Activated T-helper 2 cell treated with anti-CD3 and anti-CD28 coated beads, Interferon-gamma antibody, Interleukin-2, Interleukin-4, amounts not matched to agents 10 μg/mL and 5 μg/mL and 100 μg/mL, durations not matched to agents 14 hours and 24 hours and 36 hours (primary cell): ENCODE measurements at regions not wholly inside any gene's neighbourhood (a gene's known extent, or its start where the extent isn't known, plus 50 kb on each side); places are given as distances from the start of the nearest gene placed in this dataset.

ENCODE experiments used
- DNase-seq: peaks from one replicate; pipeline ENCODE4 v3.0.0; 2021; ENCODE audit warnings: low spot score
- H3K27ac Mint-ChIP-seq: one replicate; pipeline ENCODE4 v1.8.0; 2021; ENCODE audit warnings: mixed read lengths
- H3K27me3 Mint-ChIP-seq: one replicate; pipeline ENCODE4 v1.8.0; 2021; ENCODE audit warnings: low read depth, mixed read lengths
- H3K36me3 Mint-ChIP-seq: one replicate; pipeline ENCODE4 v1.8.0; 2021; ENCODE audit warnings: low read depth, mixed read lengths
- H3K4me1 Mint-ChIP-seq: one replicate; pipeline ENCODE4 v1.8.0; 2021; ENCODE audit warnings: low read depth, mixed read lengths
- H3K4me3 Mint-ChIP-seq: one replicate; pipeline ENCODE4 v1.8.0; 2021; ENCODE audit warnings: low read depth, mild to moderate bottlenecking, moderate library complexity, mixed read lengths
- H3K9me3 Mint-ChIP-seq: one replicate; pipeline ENCODE4 v1.8.0; 2021; ENCODE audit warnings: mixed read lengths
- intact Hi-C: fragments of 100-400 bp; cut with micrococcal nuclease; formaldehyde crosslinking; loops from one replicate; pipeline ENCODE4 v1.15.1; 2023

DNA sequence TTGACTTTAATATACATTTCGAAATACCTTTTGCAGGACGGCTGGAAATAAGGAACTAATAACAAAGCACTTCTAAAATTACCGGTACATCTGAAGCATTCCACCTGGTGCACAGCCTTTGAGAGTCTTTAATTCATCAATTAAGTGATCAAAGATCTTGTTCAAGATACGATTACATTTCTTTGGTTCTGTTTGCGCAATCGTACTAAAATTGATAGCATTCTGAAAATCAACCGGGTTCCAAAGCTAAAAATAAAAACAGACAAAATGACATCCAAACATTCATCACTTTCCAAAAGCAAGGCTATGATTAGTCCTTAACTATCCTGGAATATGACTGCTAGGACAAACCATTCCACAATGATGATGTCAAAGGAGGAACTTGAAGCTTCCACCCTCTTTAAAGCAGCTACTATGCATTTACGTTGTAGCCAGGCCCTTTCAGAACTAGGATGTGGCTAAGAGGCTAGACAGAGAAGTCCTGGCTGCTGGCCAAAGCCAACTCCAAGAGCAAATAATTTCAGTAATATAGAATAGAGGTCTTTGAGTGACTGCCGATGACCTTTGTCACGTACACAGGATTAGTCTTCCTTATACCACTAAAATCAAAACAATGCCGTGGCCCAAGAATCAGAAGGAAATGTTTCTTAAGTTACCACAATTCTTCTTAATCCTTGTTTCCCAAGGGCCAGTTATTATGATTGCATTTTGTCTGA lies 299.8 kb upstream of the PSMD7 start:
- H3K9me3 Mint-ChIP-seq = peaks cover 7% of the 10 kb centered on the region
- no peaks in the 10 kb centered on the region for H3K27me3 Mint-ChIP-seq

DNA sequence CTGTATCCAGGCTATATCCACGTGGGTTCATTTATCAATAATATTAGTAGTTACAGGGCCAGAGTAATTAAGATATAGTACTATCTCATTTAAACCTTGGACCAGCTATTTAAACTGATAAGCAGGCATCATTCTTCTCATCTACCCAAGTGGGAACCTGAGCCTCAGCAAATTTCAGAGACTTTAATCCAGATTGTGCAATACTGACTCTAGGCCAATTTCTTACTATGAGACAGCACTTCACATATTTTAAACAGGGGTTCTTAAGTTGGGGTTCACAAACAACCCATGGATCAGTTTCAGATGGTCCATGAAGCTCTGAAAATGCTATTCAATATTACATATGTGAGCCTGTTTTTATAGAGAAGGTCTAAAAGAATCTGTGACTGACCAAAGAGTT lies 302.7 kb upstream of the PSMD7 start:
- intact Hi-C loops = no loop called here
- H3K9me3 Mint-ChIP-seq = peaks cover 7% of the 10 kb centered on the region
- no peaks in the 10 kb centered on the region for H3K4me1 Mint-ChIP-seq
- DNase-seq = no peak
- H3K27ac Mint-ChIP-seq = no peak overlapping the region
- no peaks in the 10 kb centered on the region for H3K36me3 Mint-ChIP-seq
- H3K27me3 Mint-ChIP-seq = no peaks in the 10 kb centered on the region
- no peak overlapping the region for H3K4me3 Mint-ChIP-seq

More for the DNA sequence above, 299.8 kb upstream of the PSMD7 start:
- Mint-ChIP-seq H3K36me3 (no peaks in the 10 kb centered on the region), H3K27ac (no peak overlapping the region), H3K4me1 (no peaks in the 10 kb centered on the region), H3K4me3 (no peak overlapping the region)
- intact Hi-C loops = no loop called here
- DNase-seq = no peak

- Mint-ChIP-seq H3K4me3 (no peak overlapping the region), H3K27me3 (no peaks in the 10 kb centered on the region), H3K9me3 (peaks cover 21% of the 10 kb centered on the region), H3K4me1 (no peaks in the 10 kb centered on the region), H3K36me3 (no peaks in the 10 kb centered on the region), H3K27ac (no peak overlapping the region)
- DNase-seq = no peak
- intact Hi-C loops = no loop called here
These were observed 318.2 kb upstream of the PSMD7 start for GRCh38 chr16:73978407-73978784.

GRCh38 chr16:73976644-73977043 lies 320.0 kb upstream of the PSMD7 start:
- Mint-ChIP-seq H3K9me3 (peaks cover 6% of the 10 kb centered on the region), H3K4me3 (no peak overlapping the region), H3K36me3 (no peaks in the 10 kb centered on the region), H3K27ac (no peak overlapping the region), H3K27me3 (no peaks in the 10 kb centered on the region), H3K4me1 (no peaks in the 10 kb centered on the region)
- DNase-seq = no peak
- intact Hi-C loops = no loop called here

DNA sequence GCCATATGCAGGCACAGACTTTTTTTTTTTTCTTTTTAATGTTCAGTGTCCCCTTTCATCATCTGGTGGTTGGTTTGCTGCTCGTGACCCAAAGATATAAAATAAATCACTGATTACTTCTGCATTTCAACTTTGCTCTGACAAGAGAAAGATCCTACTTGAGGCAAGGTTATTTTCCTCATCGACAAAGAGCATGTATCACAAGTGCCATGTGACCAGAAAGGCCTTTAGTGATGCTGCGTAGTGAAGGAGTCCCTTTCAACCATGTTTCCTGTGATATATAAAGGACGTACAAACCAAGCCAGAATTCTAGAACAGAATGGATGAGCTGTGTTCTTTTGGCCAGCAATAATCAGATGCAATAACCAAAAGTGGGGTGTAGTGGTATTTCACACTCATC lies 323.4 kb upstream of the PSMD7 start:
- no peak overlapping the region for H3K27ac Mint-ChIP-seq
- no peaks in the 10 kb centered on the region for H3K4me1 Mint-ChIP-seq
- intact Hi-C loops = no loop called here

GRCh38 chr16:73966851-73967250 lies 329.8 kb upstream of the PSMD7 start:
- no peaks in the 10 kb centered on the region for H3K4me1 Mint-ChIP-seq
- intact Hi-C loops = no loop called here
- DNase-seq = no peak
- no peak overlapping the region for H3K4me3 Mint-ChIP-seq
- no peak overlapping the region for H3K27ac Mint-ChIP-seq
- H3K9me3 Mint-ChIP-seq = no peaks in the 10 kb centered on the region
- no peaks in the 10 kb centered on the region for H3K36me3 Mint-ChIP-seq
- H3K27me3 Mint-ChIP-seq = no peaks in the 10 kb centered on the region

More for the DNA sequence above, 323.4 kb upstream of the PSMD7 start:
- DNase-seq = no peak
- Mint-ChIP-seq H3K4me3 (no peak overlapping the region), H3K27me3 (no peaks in the 10 kb centered on the region), H3K9me3 (no peaks in the 10 kb centered on the region), H3K36me3 (no peaks in the 10 kb centered on the region)

GRCh38 chr16:73965591-73965990 lies 331.0 kb upstream of the PSMD7 start:
- H3K27ac Mint-ChIP-seq = no peak overlapping the region
- H3K36me3 Mint-ChIP-seq = no peaks in the 10 kb centered on the region
- intact Hi-C loops = no loop called here
- DNase-seq = no peak
- H3K4me3 Mint-ChIP-seq = no peak overlapping the region
- H3K4me1 Mint-ChIP-seq = no peaks in the 10 kb centered on the region
- no peaks in the 10 kb centered on the region for H3K27me3 Mint-ChIP-seq
- H3K9me3 Mint-ChIP-seq = no peaks in the 10 kb centered on the region

DNA sequence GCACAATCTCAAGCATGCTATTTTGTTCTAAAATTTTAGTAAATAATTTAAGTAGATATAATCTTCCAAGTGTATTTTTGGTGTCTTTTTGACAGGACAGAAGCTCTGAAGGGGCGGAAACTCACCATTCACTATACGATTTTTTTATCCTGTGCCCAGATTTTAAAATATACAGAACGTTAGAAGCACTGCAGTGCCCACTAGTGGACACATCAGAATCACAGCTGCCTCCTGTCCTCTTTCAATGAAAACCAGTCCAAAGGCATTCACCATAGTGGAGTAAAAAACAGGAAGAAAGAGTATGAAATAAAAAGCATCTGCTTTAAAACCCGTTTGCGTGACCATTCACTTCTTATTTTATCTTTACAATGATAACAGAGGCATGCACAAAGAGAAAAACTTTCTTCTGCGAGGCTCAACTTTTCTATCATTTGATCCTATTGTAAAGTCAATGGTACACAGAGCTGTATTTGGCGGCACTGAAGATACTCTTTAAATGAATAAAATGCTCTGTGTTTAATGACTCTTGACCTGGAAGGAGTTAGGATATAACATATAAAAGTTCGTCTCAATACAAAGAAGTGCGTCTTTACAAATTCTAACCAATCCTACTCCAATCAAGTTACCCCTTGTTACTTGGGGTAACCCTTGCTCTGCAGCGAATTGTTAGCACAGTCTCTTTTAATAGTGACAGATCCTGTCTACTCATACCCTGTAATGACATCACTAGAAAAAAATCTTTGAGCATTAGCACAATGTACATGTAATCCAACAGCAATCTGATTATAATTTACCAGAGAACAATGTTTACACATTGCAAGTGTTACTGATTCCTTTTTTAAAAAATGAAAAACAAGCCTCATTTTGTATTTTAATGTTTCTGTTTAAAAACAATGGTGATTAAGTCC lies 339.8 kb upstream of the PSMD7 start:
- H3K9me3 Mint-ChIP-seq = no peaks in the 10 kb centered on the region
- H3K27me3 Mint-ChIP-seq = no peaks in the 10 kb centered on the region
- no peaks in the 10 kb centered on the region for H3K4me1 Mint-ChIP-seq
- intact Hi-C loops = loop anchor here (5.0 kb wide), 1 partner anchor 1125 kb away; no protein-coding TSS in a partner anchor
- no peaks in the 10 kb centered on the region for H3K36me3 Mint-ChIP-seq
- DNase-seq = peak; percentile 9
- no peak overlapping the region for H3K4me3 Mint-ChIP-seq
- no peak overlapping the region for H3K27ac Mint-ChIP-seq

GRCh38 chr16:73955702-73956101 lies 340.9 kb upstream of the PSMD7 start:
- intact Hi-C loops = loop anchor here (5.0 kb wide), 1 partner anchor 1123 kb away; no protein-coding TSS in a partner anchor
- no peak for DNase-seq
- H3K4me1 Mint-ChIP-seq = no peaks in the 10 kb centered on the region
- H3K27ac Mint-ChIP-seq = no peak overlapping the region
- H3K27me3 Mint-ChIP-seq = no peaks in the 10 kb centered on the region
- H3K9me3 Mint-ChIP-seq = no peaks in the 10 kb centered on the region
- no peak overlapping the region for H3K4me3 Mint-ChIP-seq
- no peaks in the 10 kb centered on the region for H3K36me3 Mint-ChIP-seq

GRCh38 chr16:73955255-73955654 lies 341.4 kb upstream of the PSMD7 start:
- Mint-ChIP-seq H3K9me3 (no peaks in the 10 kb centered on the region), H3K4me1 (no peaks in the 10 kb centered on the region), H3K27me3 (no peaks in the 10 kb centered on the region), H3K36me3 (no peaks in the 10 kb centered on the region), H3K27ac (no peak overlapping the region), H3K4me3 (no peak overlapping the region)
- intact Hi-C loops = loop anchor here (5.0 kb wide), 1 partner anchor 1123 kb away; no protein-coding TSS in a partner anchor
- no peak for DNase-seq

DNA sequence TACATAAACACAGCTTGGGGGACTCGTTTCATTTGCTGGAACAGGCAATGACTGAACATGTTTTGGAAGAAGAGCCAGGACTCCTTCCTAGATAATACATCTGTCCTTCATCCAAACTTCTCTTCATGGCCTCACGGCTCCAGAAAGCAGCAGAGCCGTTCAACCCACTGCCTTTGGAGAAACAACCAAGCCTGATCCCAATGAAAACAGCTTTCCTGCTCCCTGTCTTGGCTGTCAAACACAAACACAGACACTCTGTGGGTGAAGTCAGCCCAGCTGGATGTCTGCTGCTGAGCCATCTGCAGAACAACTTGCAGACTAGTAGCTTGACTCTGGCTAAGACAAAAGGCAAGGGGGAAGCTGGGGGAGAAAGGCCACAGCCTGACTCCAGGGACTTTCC lies 345.1 kb upstream of the PSMD7 start:
- Mint-ChIP-seq H3K4me1 (no peaks in the 10 kb centered on the region), H3K36me3 (no peaks in the 10 kb centered on the region), H3K27me3 (no peaks in the 10 kb centered on the region), H3K4me3 (no peak overlapping the region), H3K27ac (no peak overlapping the region), H3K9me3 (no peaks in the 10 kb centered on the region)
- intact Hi-C loops = no loop called here
- no peak for DNase-seq

DNA sequence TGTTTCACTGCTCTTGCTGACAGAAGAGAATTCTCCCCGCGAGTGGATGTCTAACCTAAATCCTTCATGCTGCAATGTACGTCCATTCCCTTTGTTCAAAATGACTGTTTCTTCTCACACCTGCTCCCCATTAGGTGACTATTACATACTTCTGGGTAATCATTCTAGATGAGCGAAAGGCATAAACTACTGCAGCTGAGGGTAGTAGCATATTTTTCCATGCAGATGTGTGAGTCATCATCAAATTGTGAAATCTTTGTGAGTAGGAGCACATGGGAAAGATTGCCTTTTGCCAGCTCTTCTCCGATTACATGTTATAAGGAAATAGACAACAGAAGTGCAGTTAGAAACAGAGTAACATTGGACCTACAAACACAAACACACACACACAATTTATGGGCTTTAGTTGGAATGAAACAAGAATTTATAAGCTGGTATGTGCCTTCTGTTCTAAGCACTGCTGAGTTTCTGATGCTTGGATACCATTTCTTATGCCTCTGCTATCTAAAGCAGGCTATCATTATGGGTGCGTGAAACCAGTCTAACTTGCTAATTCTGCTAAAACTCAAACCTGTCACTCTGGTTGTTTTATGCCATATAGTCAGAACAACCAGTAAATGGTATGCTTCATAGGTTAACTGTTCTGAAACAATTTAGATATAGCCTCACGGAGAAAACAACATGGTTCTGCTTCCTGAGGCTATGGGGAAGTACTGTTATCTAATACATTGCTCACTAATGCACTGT lies 346.9 kb upstream of the PSMD7 start:
- H3K4me3 Mint-ChIP-seq = no peak overlapping the region
- H3K27me3 Mint-ChIP-seq = no peaks in the 10 kb centered on the region
- no peak for DNase-seq
- no peaks in the 10 kb centered on the region for H3K36me3 Mint-ChIP-seq
- H3K4me1 Mint-ChIP-seq = no peaks in the 10 kb centered on the region
- intact Hi-C loops = no loop called here
- no peak overlapping the region for H3K27ac Mint-ChIP-seq
- no peaks in the 10 kb centered on the region for H3K9me3 Mint-ChIP-seq
